IPS DF 4.7 (cell line): ENCODE measurements at regions not wholly inside any gene's neighbourhood (a gene's known extent, or its start where the extent isn't known, plus 50 kb on each side); places are given as distances from the start of the nearest gene placed in this dataset.

Experiments used
- DNase-seq: peaks from one replicate; pipeline ENCODE4 v3.0.0-alpha.2; 2013; ENCODE audit warnings: low spot score; ENCODE audit errors: extremely low read depth

GRCh38 chr7:46003896-46004875, 83.1 kb upstream of the IGFBP3 start:
- DNase-seq, result no peak

GRCh38 chr7:46003161-46003560, 82.1 kb upstream of the IGFBP3 start:
- no peak for DNase-seq

- no peak for DNase-seq
Measured at GRCh38 chr7:46000513-46000912, 79.4 kb upstream of the IGFBP3 start.

- no peak for DNase-seq
Measured at GRCh38 chr7:45999541-45999940, 78.5 kb upstream of the IGFBP3 start.

GRCh38 chr7:45998506-45998905, 77.4 kb upstream of the IGFBP3 start:
- DNase-seq, result no peak

- no peak for DNase-seq
Measured at GRCh38 chr7:45993621-45994020, 72.5 kb upstream of the IGFBP3 start.

GRCh38 chr7:45992826-45993225, 71.8 kb upstream of the IGFBP3 start:
- no peak for DNase-seq

GRCh38 chr7:45990276-45990675, 69.2 kb upstream of the IGFBP3 start:
- no peak for DNase-seq

GRCh38 chr7:45988405-45989057, 67.5 kb upstream of the IGFBP3 start:
- no peak for DNase-seq

GRCh38 chr7:45987521-45988290, 66.6 kb upstream of the IGFBP3 start:
- DNase-seq, result no peak

GRCh38 chr7:45986355-45987298, 65.6 kb upstream of the IGFBP3 start:
- no peak for DNase-seq

- no peak for DNase-seq
Measured at GRCh38 chr7:45985902-45986301, 64.8 kb upstream of the IGFBP3 start.

GRCh38 chr7:45984386-45985295, 63.6 kb upstream of the IGFBP3 start:
- no peak for DNase-seq

- no peak for DNase-seq
Measured at GRCh38 chr7:45983720-45984255, 62.7 kb upstream of the IGFBP3 start.

- DNase-seq, result no peak
Measured at GRCh38 chr7:45982907-45983719, 62.0 kb upstream of the IGFBP3 start.

- no peak for DNase-seq
Measured at GRCh38 chr7:45982132-45982531, 61.1 kb upstream of the IGFBP3 start.

GRCh38 chr7:45980973-45981372, 59.9 kb upstream of the IGFBP3 start:
- DNase-seq, result no peak

- no peak for DNase-seq
Measured at GRCh38 chr7:45980181-45980905, 59.3 kb upstream of the IGFBP3 start.
